Inferior parietal cortex (tissue), 1 donor: ENCODE measurements at regions not wholly inside any gene's neighbourhood (a gene's known extent, or its start where the extent isn't known, plus 50 kb on each side); places are given as distances from the start of the nearest gene placed in this dataset.
A peak's percentile ranks its signal among the peaks of the same experiment; 100 is the strongest.
"Not testable (repeated sequence)": the region's sequence is repeated elsewhere in the genome, so short reads cannot be mapped to it uniquely, and the experiment has no call there.

Experiments
- DNase-seq: peaks from one replicate; pipeline ENCODE4 v3.0.0-alpha.2; 2016; ENCODE audit errors: extremely low spot score

GRCh38 chr4:82301390-82301789 is 72.4 kb downstream of the HNRNPD start:
- DNase-seq: not testable (repeated sequence)

- DNase-seq: no peak
These were observed 80.5 kb downstream of the HNRNPD start for GRCh38 chr4:82293304-82293703.

- no peak for DNase-seq
These were observed 86.1 kb downstream of the HNRNPD start for GRCh38 chr4:82287720-82288119.

GRCh38 chr4:82284858-82285805 is 88.7 kb downstream of the HNRNPD start:
- DNase-seq: peak; percentile 97

- DNase-seq: no peak
These were observed 89.3 kb downstream of the HNRNPD start for GRCh38 chr4:82284475-82284857.

- no peak for DNase-seq
These were observed 90.9 kb downstream of the HNRNPD start for GRCh38 chr4:82282875-82283274.

- DNase-seq: not testable (repeated sequence)
These were observed 94.2 kb downstream of the HNRNPD start for GRCh38 chr4:82279550-82279949.

GRCh38 chr4:82276332-82276640 is 97.5 kb downstream of the HNRNPD start:
- no peak for DNase-seq

GRCh38 chr4:82275431-82276331 is 98.1 kb downstream of the HNRNPD start:
- DNase-seq: no peak

- not testable (repeated sequence) for DNase-seq
These were observed 99.1 kb downstream of the HNRNPD start for GRCh38 chr4:82274700-82275099.

- not testable (repeated sequence) for DNase-seq
These were observed 101.3 kb downstream of the HNRNPD start for GRCh38 chr4:82272523-82272922.

- DNase-seq: not testable (repeated sequence)
These were observed 101.8 kb downstream of the HNRNPD start for GRCh38 chr4:82271915-82272480.

- no peak for DNase-seq
These were observed 105.0 kb downstream of the HNRNPD start for GRCh38 chr4:82268826-82269193.

- peak; percentile 85 for DNase-seq
These were observed 105.6 kb downstream of the HNRNPD start for GRCh38 chr4:82268050-82268825.

GRCh38 chr4:82267506-82267905 is 106.3 kb downstream of the HNRNPD start:
- DNase-seq: no peak

GRCh38 chr4:82266345-82266744 is 107.4 kb downstream of the HNRNPD start:
- no peak for DNase-seq

GRCh38 chr4:82261084-82261483 is 112.7 kb downstream of the HNRNPD start:
- DNase-seq: no peak

- no peak for DNase-seq
These were observed 113.2 kb downstream of the HNRNPD start for GRCh38 chr4:82260632-82261031.

- DNase-seq: no peak
These were observed 117.1 kb downstream of the HNRNPD start for GRCh38 chr4:82256718-82257117.

- DNase-seq: no peak
These were observed 118.1 kb downstream of the HNRNPD start for GRCh38 chr4:82255657-82256056.

- no peak for DNase-seq
These were observed 124.7 kb downstream of the HNRNPD start for GRCh38 chr4:82248903-82249632.
